ENCODE measurements at regions not wholly inside any gene's neighbourhood (a gene's known extent, or its start where the extent isn't known, plus 50 kb on each side); places are given as distances from the start of the nearest gene placed in this dataset.

GRCh38 chr9:109926421-109926869, 146.4 kb downstream of the PALM2AKAP2 start:
- Histone ChIP-seq H3K4me3 (peak overlapping the region; percentile 8; the same call in 1 of the 2 replicates), H2AFZ (ENCODE audit: control insufficient read depth, low read depth, low read length) (peak overlapping the region; percentile 90), H3K27me3 (replicated peaks in 1 of 2; ENCODE audit: control insufficient read depth in 2 of 2, insufficient read depth in 2 of 2, low read length in 1 of 2) (no peaks in the 10 kb centered on the region), H3K4me1 (ENCODE audit: control insufficient read depth, insufficient read depth, low read length) (peaks cover 10% of the 10 kb centered on the region), H3K36me3 (ENCODE audit: control insufficient read depth in 2 of 2, insufficient read depth in 2 of 2, low read length in 1 of 2) (no peaks in the 10 kb centered on the region), H3K79me2 (ENCODE audit: control insufficient read depth, insufficient read depth, low read length) (no peaks in the 10 kb centered on the region), H3K9ac (ENCODE audit: control insufficient read depth, insufficient read depth, low read length) (peak overlapping the region; percentile 42; the same call in 1 of the 2 replicates), H4K20me1 (ENCODE audit: control insufficient read depth, insufficient read depth) (no peaks in the 10 kb centered on the region), H3K4me2 (ENCODE audit: control insufficient read depth, insufficient read depth) (peak overlapping the region; percentile 95), H3K9me3 (replicated peaks; ENCODE audit: control insufficient read depth, insufficient read depth, low read length) (no peaks in the 10 kb centered on the region), H3K27ac (ENCODE audit: control insufficient read depth, insufficient read depth) (peak overlapping the region; percentile 45)
- no TSS peak for BruUV-seq (replicated peaks)
- intact Hi-C loops (cut with micrococcal nuclease; ENCODE audit: unreplicated experiment) (no loop called here), in situ Hi-C loops (cut with MboI) (no loop called here)
- POLR2A ChIA-PET: no interaction called here
- WGBS (ENCODE audit: insufficient coverage, insufficient replicate concordance, low lambda C conversion rate, missing lambda C conversion rate): 29% methylated on average over 3 of the region's 3 CpGs
- SMC1A ChIA-PET (ENCODE audit: uncharacterized antibody, unreplicated experiment): interaction anchor here (1.0 to 1.7 kb wide), 2 partner anchors 9 to 24 kb away, joined by 3 to 6 read pairs; no protein-coding TSS in a partner anchor
- DNase-seq (ENCODE audit: low read depth, low spot score) (no peak), ATAC-seq (peak; percentile 66), FAIRE-seq (no peak)
- CTCF ChIA-PET: interaction anchor here (1.2 kb wide), 1 partner anchor 30 kb away, joined by 3 read pairs; no protein-coding TSS in a partner anchor
- RAD21 ChIA-PET (ENCODE audit: unreplicated experiment): interaction anchor here (1.2 to 1.6 kb wide), 2 partner anchors 40 to 132 kb away, joined by 3 to 5 read pairs; no protein-coding TSS in a partner anchor
- TF ChIP-seq ETV6 (conservative IDR thresholded peaks at IDR 0.05 in 1 of 2, IDR thresholded peaks at IDR 0.05 in 1 of 2; ENCODE audit: borderline replicate concordance in 1 of 2, low read depth in 1 of 2): no peak
- TF ChIP-seq, protein P1, sequence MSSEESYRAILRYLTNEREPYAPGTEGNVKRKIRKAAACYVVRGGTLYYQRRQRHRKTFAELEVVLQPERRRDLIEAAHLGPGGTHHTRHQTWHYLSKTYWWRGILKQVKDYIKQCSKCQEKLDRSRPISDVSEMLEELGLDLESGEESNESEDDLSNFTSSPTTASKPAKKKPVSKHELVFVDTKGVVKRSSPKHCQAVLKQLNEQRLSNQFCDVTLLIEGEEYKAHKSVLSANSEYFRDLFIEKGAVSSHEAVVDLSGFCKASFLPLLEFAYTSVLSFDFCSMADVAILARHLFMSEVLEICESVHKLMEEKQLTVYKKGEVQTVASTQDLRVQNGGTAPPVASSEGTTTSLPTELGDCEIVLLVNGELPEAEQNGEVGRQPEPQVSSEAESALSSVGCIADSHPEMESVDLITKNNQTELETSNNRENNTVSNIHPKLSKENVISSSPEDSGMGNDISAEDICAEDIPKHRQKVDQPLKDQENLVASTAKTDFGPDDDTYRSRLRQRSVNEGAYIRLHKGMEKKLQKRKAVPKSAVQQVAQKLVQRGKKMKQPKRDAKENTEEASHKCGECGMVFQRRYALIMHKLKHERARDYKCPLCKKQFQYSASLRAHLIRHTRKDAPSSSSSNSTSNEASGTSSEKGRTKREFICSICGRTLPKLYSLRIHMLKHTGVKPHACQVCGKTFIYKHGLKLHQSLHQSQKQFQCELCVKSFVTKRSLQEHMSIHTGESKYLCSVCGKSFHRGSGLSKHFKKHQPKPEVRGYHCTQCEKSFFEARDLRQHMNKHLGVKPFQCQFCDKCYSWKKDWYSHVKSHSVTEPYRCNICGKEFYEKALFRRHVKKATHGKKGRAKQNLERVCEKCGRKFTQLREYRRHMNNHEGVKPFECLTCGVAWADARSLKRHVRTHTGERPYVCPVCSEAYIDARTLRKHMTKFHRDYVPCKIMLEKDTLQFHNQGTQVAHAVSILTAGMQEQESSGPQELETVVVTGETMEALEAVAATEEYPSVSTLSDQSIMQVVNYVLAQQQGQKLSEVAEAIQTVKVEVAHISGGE (CRISPR knock-in tag; IDR thresholded peaks at IDR 0.05): no peak
- TF ChIP-seq SMC3 (IDR thresholded peaks at IDR 0.05; ENCODE audit: borderline replicate concordance, low read length): no peak
- TF ChIP-seq MEF2B (IDR thresholded peaks at IDR 0.05; ENCODE audit: partially characterized antibody, poor library complexity, severe bottlenecking): peak; percentile 34
- TF ChIP-seq HDAC2 (IDR thresholded peaks at IDR 0.05): no peak
- peak; percentile 58; the same call in 1 of the 2 replicates for TF ChIP-seq IKZF1 (conservative IDR thresholded peaks at IDR 0.05)
- peak; percentile 49; the same call in 1 of the 2 replicates for TF ChIP-seq EED (IDR thresholded peaks at IDR 0.05; ENCODE audit: low read depth)
- TF ChIP-seq RELB (IDR thresholded peaks at IDR 0.05; ENCODE audit: low read depth): 0 out of 2 replicates have a peak, but pooled peaks have one; percentile 49
- no peak for TF ChIP-seq NR2C1 (IDR thresholded peaks at IDR 0.05)
- TF ChIP-seq SPI1 (IDR thresholded peaks at IDR 0.05; ENCODE audit: borderline replicate concordance, insufficient read depth, low read depth, low read length): peak; percentile 83
- TF ChIP-seq MYC (IDR thresholded peaks at IDR 0.05; ENCODE audit: insufficient read depth, insufficient read length, insufficient replicate concordance, low read length, severe bottlenecking): no peak
- 0 out of 2 replicates have a peak, but pooled peaks have one; percentile 27 for TF ChIP-seq NBN (IDR thresholded peaks at IDR 0.05)
- TF ChIP-seq REST (IDR thresholded peaks at IDR 0.05; ENCODE audit: low read depth, low read length): no peak
- TF ChIP-seq ZNF24 (IDR thresholded peaks at IDR 0.05): peak; percentile 50; the same call in 1 of the 2 replicates
- no peak for TF ChIP-seq BRCA1 (IDR thresholded peaks at IDR 0.05; ENCODE audit: low read depth, low read length)
- no peak for TF ChIP-seq ZNF217 (IDR thresholded peaks at IDR 0.05)
